ENCODE measurements at regions not wholly inside any gene's neighbourhood (a gene's known extent, or its start where the extent isn't known, plus 50 kb on each side); places are given as distances from the start of the nearest gene placed in this dataset.
A peak's percentile ranks its signal among the peaks of the same experiment; 100 is the strongest.

DNA sequence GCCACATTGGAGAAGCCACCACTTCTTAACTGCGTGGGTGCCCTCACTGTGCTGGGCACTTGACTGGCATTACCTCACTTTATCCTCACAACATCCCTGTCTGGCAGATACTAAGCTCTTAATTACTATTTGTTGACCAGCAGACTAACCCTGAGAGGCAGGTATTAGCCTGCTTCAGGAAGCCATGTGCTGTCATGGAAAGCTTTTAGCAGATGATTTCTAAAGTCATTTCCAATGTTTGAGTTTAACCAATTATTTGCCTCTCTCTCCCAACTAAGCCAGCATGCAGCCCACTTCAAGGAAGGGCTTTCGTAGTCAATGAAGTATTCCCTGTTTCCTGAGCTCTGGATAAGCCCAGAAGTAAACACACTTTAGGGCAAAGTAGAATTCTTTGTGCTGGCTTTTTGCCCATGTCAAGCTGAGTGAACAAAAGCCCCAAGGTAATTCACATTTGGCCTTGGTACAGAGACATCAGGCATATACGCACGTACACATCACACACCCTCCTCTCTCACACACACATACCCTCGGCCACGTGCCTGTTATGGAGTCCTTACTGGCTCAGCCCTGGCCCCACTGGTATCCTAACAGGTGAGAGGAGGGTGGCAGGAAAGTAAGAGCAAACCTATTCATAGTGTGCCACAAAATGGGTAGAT is 108.6 kb downstream of the C1D start:
- TF ChIP-seq DPF2 (CRISPR knock-in tag; IDR thresholded peaks at IDR 0.05; ENCODE audit: borderline replicate concordance, low read depth) (peak; percentile 76), RNF2 (conservative IDR thresholded peaks at IDR 0.05; ENCODE audit: low read depth) (no peak), HMGA1 (CRISPR knock-in tag; conservative IDR thresholded peaks at IDR 0.05) (no peak), SMAD3 (CRISPR knock-in tag; IDR thresholded peaks at IDR 0.05) (no peak), BHLHE40 (IDR thresholded peaks at IDR 0.05; ENCODE audit: low read length) (peak; percentile 67), JUNB (CRISPR knock-in tag; IDR thresholded peaks at IDR 0.05; ENCODE audit: borderline replicate concordance) (no peak), TCF7L2 (IDR thresholded peaks at IDR 0.05; ENCODE audit: low read depth, low read length) (no peak), MIXL1 (CRISPR knock-in tag; IDR thresholded peaks at IDR 0.05) (peak; percentile 34; the same call in 1 of the 2 replicates), U2AF1 (optimal IDR thresholded peaks at IDR 0.05; ENCODE audit: low read depth, low read length) (no peak), ZNF614 (CRISPR knock-in tag; IDR thresholded peaks at IDR 0.05; ENCODE audit: borderline replicate concordance) (peak; percentile 68; the same call in 1 of the 2 replicates)
- TF ChIP-seq, protein P1, sequence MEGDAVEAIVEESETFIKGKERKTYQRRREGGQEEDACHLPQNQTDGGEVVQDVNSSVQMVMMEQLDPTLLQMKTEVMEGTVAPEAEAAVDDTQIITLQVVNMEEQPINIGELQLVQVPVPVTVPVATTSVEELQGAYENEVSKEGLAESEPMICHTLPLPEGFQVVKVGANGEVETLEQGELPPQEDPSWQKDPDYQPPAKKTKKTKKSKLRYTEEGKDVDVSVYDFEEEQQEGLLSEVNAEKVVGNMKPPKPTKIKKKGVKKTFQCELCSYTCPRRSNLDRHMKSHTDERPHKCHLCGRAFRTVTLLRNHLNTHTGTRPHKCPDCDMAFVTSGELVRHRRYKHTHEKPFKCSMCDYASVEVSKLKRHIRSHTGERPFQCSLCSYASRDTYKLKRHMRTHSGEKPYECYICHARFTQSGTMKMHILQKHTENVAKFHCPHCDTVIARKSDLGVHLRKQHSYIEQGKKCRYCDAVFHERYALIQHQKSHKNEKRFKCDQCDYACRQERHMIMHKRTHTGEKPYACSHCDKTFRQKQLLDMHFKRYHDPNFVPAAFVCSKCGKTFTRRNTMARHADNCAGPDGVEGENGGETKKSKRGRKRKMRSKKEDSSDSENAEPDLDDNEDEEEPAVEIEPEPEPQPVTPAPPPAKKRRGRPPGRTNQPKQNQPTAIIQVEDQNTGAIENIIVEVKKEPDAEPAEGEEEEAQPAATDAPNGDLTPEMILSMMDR (CRISPR knock-in tag; IDR thresholded peaks at IDR 0.05) = no peak
- TF ChIP-seq, protein P2, sequence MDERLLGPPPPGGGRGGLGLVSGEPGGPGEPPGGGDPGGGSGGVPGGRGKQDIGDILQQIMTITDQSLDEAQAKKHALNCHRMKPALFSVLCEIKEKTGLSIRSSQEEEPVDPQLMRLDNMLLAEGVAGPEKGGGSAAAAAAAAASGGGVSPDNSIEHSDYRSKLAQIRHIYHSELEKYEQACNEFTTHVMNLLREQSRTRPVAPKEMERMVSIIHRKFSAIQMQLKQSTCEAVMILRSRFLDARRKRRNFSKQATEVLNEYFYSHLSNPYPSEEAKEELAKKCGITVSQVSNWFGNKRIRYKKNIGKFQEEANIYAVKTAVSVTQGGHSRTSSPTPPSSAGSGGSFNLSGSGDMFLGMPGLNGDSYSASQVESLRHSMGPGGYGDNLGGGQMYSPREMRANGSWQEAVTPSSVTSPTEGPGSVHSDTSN (CRISPR knock-in tag; IDR thresholded peaks at IDR 0.05) = no peak
- TF ChIP-seq, protein P3, sequence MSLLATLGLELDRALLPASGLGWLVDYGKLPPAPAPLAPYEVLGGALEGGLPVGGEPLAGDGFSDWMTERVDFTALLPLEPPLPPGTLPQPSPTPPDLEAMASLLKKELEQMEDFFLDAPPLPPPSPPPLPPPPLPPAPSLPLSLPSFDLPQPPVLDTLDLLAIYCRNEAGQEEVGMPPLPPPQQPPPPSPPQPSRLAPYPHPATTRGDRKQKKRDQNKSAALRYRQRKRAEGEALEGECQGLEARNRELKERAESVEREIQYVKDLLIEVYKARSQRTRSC (CRISPR knock-in tag; IDR thresholded peaks at IDR 0.05; ENCODE audit: low read depth) = no peak
- TF ChIP-seq, protein P4, sequence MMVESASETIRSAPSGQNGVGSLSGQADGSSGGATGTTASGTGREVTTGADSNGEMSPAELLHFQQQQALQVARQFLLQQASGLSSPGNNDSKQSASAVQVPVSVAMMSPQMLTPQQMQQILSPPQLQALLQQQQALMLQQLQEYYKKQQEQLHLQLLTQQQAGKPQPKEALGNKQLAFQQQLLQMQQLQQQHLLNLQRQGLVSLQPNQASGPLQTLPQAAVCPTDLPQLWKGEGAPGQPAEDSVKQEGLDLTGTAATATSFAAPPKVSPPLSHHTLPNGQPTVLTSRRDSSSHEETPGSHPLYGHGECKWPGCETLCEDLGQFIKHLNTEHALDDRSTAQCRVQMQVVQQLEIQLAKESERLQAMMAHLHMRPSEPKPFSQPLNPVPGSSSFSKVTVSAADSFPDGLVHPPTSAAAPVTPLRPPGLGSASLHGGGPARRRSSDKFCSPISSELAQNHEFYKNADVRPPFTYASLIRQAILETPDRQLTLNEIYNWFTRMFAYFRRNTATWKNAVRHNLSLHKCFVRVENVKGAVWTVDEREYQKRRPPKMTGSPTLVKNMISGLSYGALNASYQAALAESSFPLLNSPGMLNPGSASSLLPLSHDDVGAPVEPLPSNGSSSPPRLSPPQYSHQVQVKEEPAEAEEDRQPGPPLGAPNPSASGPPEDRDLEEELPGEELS (CRISPR knock-in tag; IDR thresholded peaks at IDR 0.05) = peak; percentile 78
